ENCODE measurements at regions not wholly inside any gene's neighbourhood (a gene's known extent, or its start where the extent isn't known, plus 50 kb on each side); places are given as distances from the start of the nearest gene placed in this dataset.

GRCh38 chr9:79256691-79257213 is 315.0 kb upstream of the TLE4 start:
- H3K4me1 ChIP-seq (ENCODE audit: control insufficient read depth in 1 of 2, insufficient read depth in 2 of 2, low read length in 2 of 2), result peaks cover 44 to 48% of the 10 kb centered on the region in 2 donors
- Mint-ChIP-seq H3K36me3 (no peaks in the 10 kb centered on the region), H3K27me3 (ENCODE audit: low read depth in 3 of 3) (no peaks in the 10 kb centered on the region), H3K4me1 (peaks cover 33% of the 10 kb centered on the region), H3K27ac (no peak overlapping the region), H3K9me3 (no peaks in the 10 kb centered on the region), H3K4me3 (no peak overlapping the region)
- no peak for DNase-seq
- peak overlapping the region; percentile 44 for H3K9ac ChIP-seq (ENCODE audit: insufficient read depth, low read length, poor library complexity, severe bottlenecking)
- H3K27me3 ChIP-seq (ENCODE audit: control insufficient read depth in 2 of 2, insufficient read depth in 2 of 2, low read length in 2 of 2), result peaks cover 0 to 6% of the 10 kb centered on the region in 2 donors
- 34% methylated on average over 7 of the region's 15 CpGs for WGBS (ENCODE audit: insufficient coverage)
- H3K79me2 ChIP-seq (ENCODE audit: insufficient read depth, low read length), result no peaks in the 10 kb centered on the region
- peak overlapping the region in 2 of 3 experiments; percentile 11 to 56 for H3K4me3 ChIP-seq (replicated peaks in 1 of 3; ENCODE audit: low read depth in 2 of 3, low read length in 3 of 3)
- intact Hi-C loops (cut with micrococcal nuclease), result no loop called here
- no peak for TF ChIP-seq CTCF (IDR thresholded peaks at IDR 0.05)
- H3K4me2 ChIP-seq (replicated peaks; ENCODE audit: extremely low read depth, low read length, poor library complexity, severe bottlenecking), result peak overlapping the region; percentile 68
- no peaks in the 10 kb centered on the region for H4K20me1 ChIP-seq (ENCODE audit: insufficient read depth, low read length)
- peak overlapping the region; percentile 73 for H2AFZ ChIP-seq (ENCODE audit: insufficient read depth, low read depth, low read length, poor library complexity, severe bottlenecking)
- H3K36me3 ChIP-seq (replicated peaks in 1 of 2; ENCODE audit: control insufficient read depth in 1 of 2, insufficient read depth in 2 of 2, low read length in 2 of 2), result no peaks in the 10 kb centered on the region
- H3K9me3 ChIP-seq (replicated peaks in 1 of 2; ENCODE audit: control insufficient read depth in 1 of 2, insufficient read depth in 1 of 2, low read length in 2 of 2), result no peaks in the 10 kb centered on the region
- no peak overlapping the region for H3K27ac ChIP-seq (ENCODE audit: low read depth in 1 of 2, low read length in 2 of 2)

- no peak overlapping the region for H3K27ac Mint-ChIP-seq
- Histone ChIP-seq H3K27ac (ENCODE audit: low read depth in 1 of 2, low read length in 2 of 2) (no peak overlapping the region), H3K4me1 (ENCODE audit: control insufficient read depth in 1 of 2, insufficient read depth in 2 of 2, low read length in 2 of 2) (peaks cover 44 to 49% of the 10 kb centered on the region in 2 donors), H3K9me3 (replicated peaks in 1 of 2; ENCODE audit: control insufficient read depth in 1 of 2, insufficient read depth in 1 of 2, low read length in 2 of 2) (no peaks in the 10 kb centered on the region), H3K79me2 (ENCODE audit: insufficient read depth, low read length) (no peaks in the 10 kb centered on the region), H2AFZ (ENCODE audit: insufficient read depth, low read depth, low read length, poor library complexity, severe bottlenecking) (peak overlapping the region; percentile 73), H3K27me3 (ENCODE audit: control insufficient read depth in 2 of 2, insufficient read depth in 2 of 2, low read length in 2 of 2) (peaks cover 0 to 6% of the 10 kb centered on the region in 2 donors), H4K20me1 (ENCODE audit: insufficient read depth, low read length) (no peaks in the 10 kb centered on the region), H3K9ac (ENCODE audit: insufficient read depth, low read length, poor library complexity, severe bottlenecking) (peak overlapping the region; percentile 44), H3K4me3 (replicated peaks in 1 of 3; ENCODE audit: low read depth in 2 of 3, low read length in 3 of 3) (peak overlapping the region; percentile 2 to 56 (median 11)), H3K36me3 (replicated peaks in 1 of 2; ENCODE audit: control insufficient read depth in 1 of 2, insufficient read depth in 2 of 2, low read length in 2 of 2) (no peaks in the 10 kb centered on the region), H3K4me2 (replicated peaks; ENCODE audit: extremely low read depth, low read length, poor library complexity, severe bottlenecking) (peak overlapping the region; percentile 68)
- H3K36me3 Mint-ChIP-seq, result no peaks in the 10 kb centered on the region
- 3% methylated on average over 8 of the region's 19 CpGs for WGBS (ENCODE audit: insufficient coverage)
- H3K4me1 Mint-ChIP-seq, result peaks cover 36% of the 10 kb centered on the region
- peak in 2 of 3 donors; percentile 14 to 18 for DNase-seq
- H3K4me3 Mint-ChIP-seq, result no peak overlapping the region
- intact Hi-C loops (cut with micrococcal nuclease), result no loop called here
- H3K27me3 Mint-ChIP-seq (ENCODE audit: low read depth in 3 of 3), result no peaks in the 10 kb centered on the region
- peaks cover 0 to 3% (median 2%) of the 10 kb centered on the region in 7 donors for H3K9me3 Mint-ChIP-seq
- no peak for TF ChIP-seq CTCF (IDR thresholded peaks at IDR 0.05)
These were observed 314.5 kb upstream of the TLE4 start for GRCh38 chr9:79257228-79257781.

Data from CD14-positive monocyte (primary cell).